Stimulated activated CD8-positive, alpha-beta memory T cell treated with anti-CD3 and anti-CD28 coated beads, Interleukin-4, amount 100 ng/mL, for 1 hour (primary cell): ENCODE measurements at regions not wholly inside any gene's neighbourhood (a gene's known extent, or its start where the extent isn't known, plus 50 kb on each side); places are given as distances from the start of the nearest gene placed in this dataset.

Experiments used
- DNase-seq, 2 donors: peaks; one replicate each; pipeline ENCODE4 v3.0.0-alpha.2; 2020; ENCODE audit warnings: low read depth in 2 of 2, low spot score in 1 of 2

DNA sequence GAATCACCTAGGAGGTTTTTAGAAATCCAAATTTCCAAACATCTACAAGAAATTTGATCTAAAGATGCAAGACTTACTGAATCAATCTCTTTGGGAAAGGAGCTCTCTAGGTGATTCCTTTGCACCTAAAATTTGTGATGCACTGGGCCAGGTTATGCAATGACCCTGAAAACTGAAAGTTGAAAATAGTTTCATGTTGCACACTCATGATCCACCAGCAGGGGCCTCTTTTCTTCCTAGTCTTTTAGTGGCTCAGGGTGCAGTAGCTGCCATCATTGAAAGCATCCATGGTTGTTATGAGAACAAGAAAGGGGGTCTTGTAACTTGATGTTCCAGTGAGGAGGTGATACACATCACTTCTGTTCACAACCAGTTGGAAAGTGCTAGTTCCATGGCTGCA is 486.8 kb downstream of the PSAT1 start:
- no peak for DNase-seq

GRCh38 chr9:78786794-78787193 is 489.9 kb downstream of the PSAT1 start:
- no peak for DNase-seq

GRCh38 chr9:78788101-78788500 is 491.2 kb downstream of the PSAT1 start:
- no peak for DNase-seq

GRCh38 chr9:78791779-78792178 is 494.9 kb downstream of the PSAT1 start:
- no peak for DNase-seq

- DNase-seq = no peak
Measured at GRCh38 chr9:78792745-78793144, 495.8 kb downstream of the PSAT1 start.

- no peak for DNase-seq
Measured at GRCh38 chr9:78805771-78806170, 508.8 kb downstream of the PSAT1 start.

- no peak for DNase-seq
Measured at GRCh38 chr9:78806492-78807160, 509.7 kb downstream of the PSAT1 start.

GRCh38 chr9:78807286-78807685 is 510.4 kb downstream of the PSAT1 start:
- no peak for DNase-seq

GRCh38 chr9:78808048-78808447 is 511.1 kb downstream of the PSAT1 start:
- DNase-seq = no peak

DNA sequence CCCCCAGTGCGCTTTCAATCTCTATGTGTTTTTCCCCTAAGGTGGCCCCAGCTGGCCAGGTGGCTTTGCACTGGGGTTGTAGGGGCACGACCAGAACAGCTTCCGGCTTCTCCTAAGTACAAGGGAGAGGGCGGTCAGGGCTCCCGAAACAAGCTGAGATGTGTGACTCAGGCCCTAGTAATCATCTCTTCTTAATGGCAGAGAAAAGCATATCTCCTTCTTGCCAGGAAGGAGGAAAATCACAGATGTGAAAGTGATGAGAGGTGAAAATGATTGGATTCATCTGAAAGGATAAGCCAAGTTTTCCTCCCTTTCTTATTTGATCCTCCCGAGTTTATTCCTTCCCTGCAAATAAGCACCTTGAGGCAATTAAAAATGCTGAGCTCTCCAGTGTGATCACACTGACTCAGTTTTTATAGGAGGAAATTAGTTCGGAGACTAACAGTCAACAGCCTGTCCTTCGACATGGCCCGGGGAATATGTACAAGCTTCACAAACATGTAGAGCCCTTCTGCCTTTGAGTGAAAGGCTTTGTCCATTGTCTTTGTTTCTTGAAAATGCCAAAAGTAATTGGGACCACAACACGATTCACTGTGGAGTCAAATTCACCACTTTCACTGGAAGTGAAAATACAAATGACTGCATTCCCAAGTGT is 514.8 kb downstream of the PSAT1 start:
- no peak for DNase-seq

DNA sequence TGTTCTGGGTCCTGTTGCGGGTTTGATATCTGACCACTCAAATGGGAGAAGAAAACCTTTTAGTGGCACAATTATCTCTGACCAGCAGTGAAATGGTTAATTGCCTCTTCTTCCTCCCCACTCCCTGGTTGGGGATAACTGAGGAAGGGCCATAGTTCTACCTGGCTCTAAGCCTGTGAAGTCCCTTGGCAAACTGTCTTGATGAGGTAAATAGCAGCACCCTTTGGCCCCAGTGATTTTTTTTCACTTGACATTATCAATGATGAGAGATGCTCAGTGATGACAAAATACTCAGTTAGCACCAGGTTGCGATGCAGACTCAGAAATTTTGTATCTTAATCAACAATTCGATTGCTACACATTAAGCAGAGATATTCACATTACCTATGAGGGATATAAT is 515.7 kb downstream of the PSAT1 start:
- no peak for DNase-seq

DNA sequence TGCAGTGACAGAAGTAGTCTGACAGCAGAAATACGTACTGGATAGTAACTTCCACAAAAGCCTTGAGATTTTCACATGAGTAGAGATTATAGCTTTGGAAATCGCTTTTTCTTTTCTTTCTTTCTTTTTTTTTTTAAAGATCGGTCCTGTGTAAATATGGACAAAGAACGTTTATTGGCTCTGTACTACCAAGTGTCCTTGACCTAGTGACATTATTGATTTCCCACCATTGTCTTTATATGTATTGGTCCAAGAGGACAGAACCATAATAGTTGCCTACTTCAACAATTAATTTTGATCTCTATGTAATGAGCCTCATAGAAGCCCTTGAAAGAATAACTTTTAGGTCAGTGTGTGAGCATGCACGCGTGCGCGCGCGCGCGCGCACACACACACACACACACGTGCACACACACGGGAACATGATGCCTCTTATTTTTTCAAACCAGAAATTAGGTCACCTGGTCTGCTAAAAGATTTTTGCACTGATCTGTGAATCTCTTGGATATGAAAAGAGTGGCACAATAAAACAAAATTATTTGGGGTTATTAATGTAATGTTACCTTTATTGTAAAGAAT is 516.8 kb downstream of the PSAT1 start:
- DNase-seq = no peak

DNA sequence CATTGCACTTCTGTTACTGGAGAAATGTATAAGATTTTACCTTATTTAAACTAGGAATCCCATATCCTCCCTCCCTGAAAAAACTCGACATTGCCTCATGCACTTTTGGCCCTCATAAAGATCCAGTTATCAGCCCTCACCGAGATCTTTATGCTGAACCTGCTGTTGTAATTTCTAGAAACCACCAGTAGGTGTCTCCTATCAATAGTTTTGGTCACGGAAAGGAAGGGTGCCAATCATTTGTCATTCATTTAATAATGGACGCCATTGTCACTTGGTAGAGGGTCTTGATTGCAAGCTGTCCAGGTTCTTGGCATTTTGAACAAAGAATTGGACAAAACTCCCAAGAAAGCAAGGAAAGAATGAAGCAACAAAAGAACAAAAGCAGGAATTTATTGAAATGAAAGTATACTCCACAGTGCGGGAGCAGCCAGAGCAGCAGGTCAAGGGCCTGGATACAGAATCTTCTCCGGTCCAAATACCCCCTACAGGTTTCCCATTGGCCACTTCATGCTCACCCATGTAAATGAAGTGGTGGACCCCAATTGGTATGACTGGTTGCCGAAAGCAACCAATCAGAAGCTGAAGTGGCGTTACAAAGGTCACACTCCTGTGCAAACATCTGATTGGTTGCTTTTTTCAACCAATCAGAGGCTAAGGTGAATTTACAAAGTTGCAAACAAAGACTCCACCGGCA is 524.3 kb downstream of the PSAT1 start:
- DNase-seq = no peak

DNA sequence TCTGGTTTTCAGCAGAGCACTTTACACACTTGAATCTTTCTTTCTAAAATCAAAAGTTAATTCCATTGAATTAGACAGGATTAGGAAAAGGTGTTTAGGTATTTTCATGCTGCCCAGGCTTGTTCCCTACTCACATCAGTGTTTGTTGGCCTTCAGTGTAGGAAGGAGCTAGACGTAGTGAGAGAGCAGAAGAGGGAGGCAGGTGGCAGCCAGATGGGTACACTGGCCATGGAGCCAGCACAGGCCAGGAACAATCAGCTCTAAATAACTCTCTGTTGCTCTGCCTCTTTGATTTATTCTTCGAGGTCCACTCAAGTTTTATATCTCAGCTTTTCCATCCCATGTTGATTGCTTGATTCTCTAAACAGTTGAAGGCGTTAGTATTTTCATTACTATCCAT is 529.6 kb downstream of the PSAT1 start:
- DNase-seq = no peak

DNA sequence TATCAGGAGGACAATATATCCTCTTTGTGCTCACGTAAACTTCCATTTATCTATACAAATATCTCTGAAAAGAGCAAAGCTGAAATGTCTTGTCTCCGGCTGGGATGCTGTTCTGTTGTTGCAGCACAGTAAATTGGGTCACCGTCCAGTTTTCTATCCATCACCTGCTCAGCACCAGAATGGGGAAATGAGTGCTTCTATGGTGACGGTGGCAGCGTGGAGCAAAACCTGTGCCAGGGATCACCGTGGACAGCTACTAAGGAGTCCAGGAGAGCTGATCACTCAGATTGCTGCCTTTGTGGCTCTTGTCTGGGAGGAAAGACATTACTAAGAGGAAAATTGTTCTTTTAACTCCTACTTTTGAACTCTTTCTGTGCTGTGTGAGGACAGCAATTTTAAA is 531.6 kb downstream of the PSAT1 start:
- DNase-seq = no peak

- DNase-seq = no peak
Measured at GRCh38 chr9:78830301-78830700, 533.4 kb downstream of the PSAT1 start.

GRCh38 chr9:78831726-78832125 is 534.8 kb downstream of the PSAT1 start:
- no peak for DNase-seq

DNA sequence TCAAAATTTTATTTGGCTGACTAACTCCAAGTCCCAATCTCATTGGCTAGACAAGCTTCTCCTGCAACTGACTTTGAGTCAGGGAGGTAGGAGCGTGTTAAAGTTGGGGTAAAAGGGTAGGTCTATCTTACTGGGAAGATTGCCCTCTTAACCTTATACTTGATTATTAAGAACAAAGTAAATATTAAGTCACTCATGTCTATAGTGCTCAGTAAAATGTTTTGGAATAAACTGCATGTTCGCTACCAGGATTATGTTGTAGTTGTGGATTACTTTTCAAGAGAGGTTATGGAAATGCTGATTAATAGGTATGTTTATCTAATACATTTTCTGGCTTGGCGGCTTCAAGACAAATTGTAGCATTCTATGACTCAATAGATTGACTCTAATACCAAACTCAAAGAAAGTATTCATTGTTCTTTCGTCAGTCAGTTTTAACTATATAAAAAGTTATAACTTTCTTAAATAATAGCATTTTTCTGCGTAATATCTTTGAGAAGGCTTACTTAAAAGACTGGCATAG is 539.1 kb downstream of the PSAT1 start:
- no peak for DNase-seq

GRCh38 chr9:78839252-78839651 is 542.3 kb downstream of the PSAT1 start:
- no peak for DNase-seq

DNA sequence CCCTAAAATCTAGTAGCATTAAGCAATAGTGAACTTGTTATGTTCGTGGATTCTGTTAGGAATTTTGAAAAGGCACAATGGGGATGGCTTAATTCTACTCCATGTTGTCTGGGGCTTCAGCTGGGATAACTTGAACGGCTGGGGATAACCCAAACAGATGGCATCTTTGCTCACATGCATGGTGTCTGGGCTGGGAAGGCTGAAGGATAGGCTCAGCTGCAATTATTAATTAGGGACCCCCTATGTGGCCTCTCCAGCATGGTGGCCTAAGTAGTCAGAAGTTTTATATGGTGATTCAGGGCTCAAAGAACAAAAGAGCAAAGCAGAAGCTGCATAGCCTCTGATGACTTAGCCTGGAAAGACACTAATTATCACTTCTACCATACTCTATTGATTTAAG is 551.1 kb downstream of the PSAT1 start:
- DNase-seq = no peak

DNA sequence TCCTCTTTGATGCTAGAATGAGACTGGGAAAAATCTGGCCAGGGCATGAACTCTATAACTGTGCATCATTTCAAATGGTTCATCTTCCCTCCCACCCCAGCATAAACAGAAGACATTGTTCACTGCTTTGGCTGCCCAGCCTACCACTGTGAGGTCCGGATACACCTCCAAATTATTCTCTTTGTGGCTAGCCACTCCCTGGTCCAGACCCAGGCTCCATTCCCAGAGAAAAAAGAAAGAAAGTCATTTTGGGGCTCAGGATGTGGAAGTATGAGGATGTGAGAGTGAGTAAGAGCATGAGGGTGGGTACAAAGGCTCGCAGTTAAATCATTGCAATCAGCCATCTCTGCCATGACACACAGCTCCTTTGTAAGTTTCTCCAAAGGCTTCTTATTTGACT is 559.2 kb downstream of the PSAT1 start:
- DNase-seq = no peak

GRCh38 chr9:78856781-78857180 is 559.9 kb downstream of the PSAT1 start:
- no peak for DNase-seq
